ENCODE measurements at regions not wholly inside any gene's neighbourhood (a gene's known extent, or its start where the extent isn't known, plus 50 kb on each side); places are given as distances from the start of the nearest gene placed in this dataset.

DNA sequence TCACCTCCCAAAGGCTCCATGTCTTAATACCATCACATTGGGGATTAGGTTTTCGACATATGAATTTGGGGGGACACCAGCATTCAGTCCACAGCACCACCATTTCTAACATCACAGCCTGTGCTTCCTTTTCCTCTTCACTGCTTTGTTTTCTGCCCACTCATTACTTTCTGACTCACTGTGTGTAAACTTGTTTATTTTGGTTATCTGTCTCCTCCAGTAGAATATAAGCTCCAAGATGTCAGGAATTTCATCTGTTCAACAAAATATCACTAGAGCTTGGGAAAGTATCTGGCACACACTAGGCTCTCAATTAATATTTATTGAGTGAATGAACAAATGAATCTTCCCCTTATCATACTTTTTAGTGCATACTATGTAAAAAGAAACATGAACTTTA lies 152.0 kb downstream of the NUFIP1 start (continued):
- TF ChIP-seq SAFB (IDR thresholded peaks at IDR 0.05; ENCODE audit: borderline replicate concordance, low read depth, low read length): no peak
- peak; percentile 50 for TF ChIP-seq TCF3 (CRISPR knock-in tag; IDR thresholded peaks at IDR 0.05)
- TF ChIP-seq MCM2 (IDR thresholded peaks at IDR 0.05; ENCODE audit: low read depth): no peak
- TF ChIP-seq SMARCE1 (IDR thresholded peaks at IDR 0.05): peak; percentile 66; the same call in 1 of the 2 replicates
- peak; percentile 44; the same call in 1 of the 2 replicates for TF ChIP-seq C11orf30 (IDR thresholded peaks at IDR 0.05; ENCODE audit: low read depth)
- TF ChIP-seq HMG20A (CRISPR knock-in tag; conservative IDR thresholded peaks at IDR 0.05): no peak
- no peak for TF ChIP-seq BRF1 (IDR thresholded peaks at IDR 0.05; ENCODE audit: borderline replicate concordance, extremely low read depth, insufficient read length)
- TF ChIP-seq OTX1 (CRISPR knock-in tag; IDR thresholded peaks at IDR 0.05): no peak
- TF ChIP-seq PHTF2 (CRISPR knock-in tag; IDR thresholded peaks at IDR 0.05): no peak
- TF ChIP-seq YBX1 (IDR thresholded peaks at IDR 0.05): no peak
- TF ChIP-seq MTA3 (IDR thresholded peaks at IDR 0.05; ENCODE audit: borderline replicate concordance): no peak
- peak; percentile 88 for TF ChIP-seq FOSL1 (tag; conservative IDR thresholded peaks at IDR 0.05)
- no peak for TF ChIP-seq KLF6 (CRISPR knock-in tag; IDR thresholded peaks at IDR 0.05; ENCODE audit: borderline replicate concordance)
- no peak for TF ChIP-seq E2F3 (CRISPR knock-in tag; IDR thresholded peaks at IDR 0.05)
- TF ChIP-seq ZNF583 (CRISPR knock-in tag; IDR thresholded peaks at IDR 0.05): no peak
- TF ChIP-seq CBFA2T3 (IDR thresholded peaks at IDR 0.05): peak; percentile 26; the same call in 1 of the 2 replicates
- TF ChIP-seq, protein P1, sequence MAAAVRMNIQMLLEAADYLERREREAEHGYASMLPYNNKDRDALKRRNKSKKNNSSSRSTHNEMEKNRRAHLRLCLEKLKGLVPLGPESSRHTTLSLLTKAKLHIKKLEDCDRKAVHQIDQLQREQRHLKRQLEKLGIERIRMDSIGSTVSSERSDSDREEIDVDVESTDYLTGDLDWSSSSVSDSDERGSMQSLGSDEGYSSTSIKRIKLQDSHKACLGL (CRISPR knock-in tag; IDR thresholded peaks at IDR 0.05; ENCODE audit: borderline replicate concordance, poor library complexity, severe bottlenecking): no peak
- TF ChIP-seq JUND (IDR thresholded peaks at IDR 0.05; ENCODE audit: borderline replicate concordance, low read depth, low read length): peak; percentile 60; the same call in 1 of the 2 replicates
- TF ChIP-seq JUND (tag; IDR thresholded peaks at IDR 0.05; ENCODE audit: borderline replicate concordance, low read depth, low read length): no peak
- TF ChIP-seq ZKSCAN8 (CRISPR knock-in tag; IDR thresholded peaks at IDR 0.05): no peak
- no peak for TF ChIP-seq RBM34 (IDR thresholded peaks at IDR 0.05; ENCODE audit: borderline replicate concordance, insufficient read depth, low read length)
- TF ChIP-seq FOS (IDR thresholded peaks at IDR 0.05; ENCODE audit: extremely low read depth, insufficient read length): no peak
- no peak for TF ChIP-seq ZNF699 (CRISPR knock-in tag; IDR thresholded peaks at IDR 0.05; ENCODE audit: insufficient replicate concordance)
